Hepatic stellate cell (primary cell): ENCODE measurements at regions not wholly inside any gene's neighbourhood (a gene's known extent, or its start where the extent isn't known, plus 50 kb on each side); places are given as distances from the start of the nearest gene placed in this dataset.
"Not testable (repeated sequence)": the region's sequence is repeated elsewhere in the genome, so short reads cannot be mapped to it uniquely, and the experiment has no call there.

Source experiments
- DNase-seq: peaks from one replicate; pipeline ENCODE4 v3.0.0; 2011; ENCODE audit warnings: low spot score

- no peak for DNase-seq
Observed at GRCh38 chr9:21695874-21696341, 106.5 kb upstream of the MTAP start.

GRCh38 chr9:21696411-21696871 lies 106.0 kb upstream of the MTAP start:
- DNase-seq = peak; percentile 26

- DNase-seq = no peak
Observed at GRCh38 chr9:21708260-21708711, 94.2 kb upstream of the MTAP start.

GRCh38 chr9:21708856-21709255 lies 93.6 kb upstream of the MTAP start:
- DNase-seq = no peak

- no peak for DNase-seq
Observed at GRCh38 chr9:21709464-21710058, 92.9 kb upstream of the MTAP start.

GRCh38 chr9:21710548-21711191 lies 91.8 kb upstream of the MTAP start:
- no peak for DNase-seq

- no peak for DNase-seq
Observed at GRCh38 chr9:21711504-21711903, 90.9 kb upstream of the MTAP start.

GRCh38 chr9:21715408-21715807 lies 87.0 kb upstream of the MTAP start:
- no peak for DNase-seq

GRCh38 chr9:21720758-21721157 lies 81.7 kb upstream of the MTAP start:
- no peak for DNase-seq

GRCh38 chr9:21727411-21727810 lies 75.0 kb upstream of the MTAP start:
- not testable (repeated sequence) for DNase-seq

GRCh38 chr9:21728781-21729180 lies 73.7 kb upstream of the MTAP start:
- DNase-seq = no peak

- no peak for DNase-seq
Observed at GRCh38 chr9:21729648-21730047, 72.8 kb upstream of the MTAP start.

- DNase-seq = no peak
Observed at GRCh38 chr9:21730899-21731298, 71.5 kb upstream of the MTAP start.

- DNase-seq = no peak
Observed at GRCh38 chr9:21741151-21741550, 61.3 kb upstream of the MTAP start.

- no peak for DNase-seq
Observed at GRCh38 chr9:21744320-21744719, 58.1 kb upstream of the MTAP start.

- DNase-seq = no peak
Observed at GRCh38 chr9:21744841-21745240, 57.6 kb upstream of the MTAP start.

GRCh38 chr9:21746550-21746949 lies 55.9 kb upstream of the MTAP start:
- no peak for DNase-seq

- no peak for DNase-seq
Observed at GRCh38 chr9:21747175-21747574, 55.3 kb upstream of the MTAP start.

- no peak for DNase-seq
Observed at GRCh38 chr9:21750021-21750735, 52.3 kb upstream of the MTAP start.

GRCh38 chr9:21751998-21752397 lies 50.4 kb upstream of the MTAP start:
- no peak for DNase-seq
